ENCODE measurements at regions not wholly inside any gene's neighbourhood (a gene's known extent, or its start where the extent isn't known, plus 50 kb on each side); places are given as distances from the start of the nearest gene placed in this dataset.
"Not testable (repeated sequence)": the region's sequence is repeated elsewhere in the genome, so short reads cannot be mapped to it uniquely, and the experiment has no call there.

- Histone ChIP-seq H3K4me3 (no peak overlapping the region), H3K27ac (no peak overlapping the region)
- no peak for TF ChIP-seq CTCF (IDR thresholded peaks at IDR 0.05)
- no peak for DNase-seq (ENCODE audit: low spot score)
Observed at GRCh38 chr18:64674694-64675093, 525.8 kb upstream of the LINC00305 start.

GRCh38 chr18:64671293-64671692, 522.4 kb upstream of the LINC00305 start:
- DNase-seq (ENCODE audit: low spot score); H3K4me3 ChIP-seq; H3K27ac ChIP-seq: not testable (repeated sequence)

- no peak for TF ChIP-seq CTCF (IDR thresholded peaks at IDR 0.05)
- no peak for DNase-seq (ENCODE audit: low spot score)
- H3K27ac ChIP-seq = no peak overlapping the region
- no peak overlapping the region for H3K4me3 ChIP-seq
Observed at GRCh38 chr18:64668461-64668962, 519.6 kb upstream of the LINC00305 start.

- no peak for TF ChIP-seq CTCF (IDR thresholded peaks at IDR 0.05)
- no peak for DNase-seq (ENCODE audit: low spot score)
- Histone ChIP-seq H3K27ac (no peak overlapping the region), H3K4me3 (no peak overlapping the region)
Observed at GRCh38 chr18:64663086-64663485, 514.2 kb upstream of the LINC00305 start.

- no peak for DNase-seq (ENCODE audit: low spot score)
- H3K4me3 ChIP-seq = no peak overlapping the region
- no peak overlapping the region for H3K27ac ChIP-seq
- TF ChIP-seq CTCF (IDR thresholded peaks at IDR 0.05) = no peak
Observed at GRCh38 chr18:64659196-64659595, 510.3 kb upstream of the LINC00305 start.

- no peak overlapping the region for H3K4me3 ChIP-seq
- no peak for TF ChIP-seq CTCF (IDR thresholded peaks at IDR 0.05)
- DNase-seq (ENCODE audit: low spot score) = no peak
- no peak overlapping the region for H3K27ac ChIP-seq
Observed at GRCh38 chr18:64653068-64653467, 504.2 kb upstream of the LINC00305 start.

GRCh38 chr18:64650068-64650467, 501.2 kb upstream of the LINC00305 start:
- Histone ChIP-seq H3K27ac (no peak overlapping the region), H3K4me3 (no peak overlapping the region)
- no peak for TF ChIP-seq CTCF (IDR thresholded peaks at IDR 0.05)
- DNase-seq (ENCODE audit: low spot score) = no peak

- no peak overlapping the region for H3K27ac ChIP-seq
- H3K4me3 ChIP-seq = no peak overlapping the region
- DNase-seq (ENCODE audit: low spot score) = no peak
- TF ChIP-seq CTCF (IDR thresholded peaks at IDR 0.05) = no peak
Observed at GRCh38 chr18:64645753-64646152, 496.9 kb upstream of the LINC00305 start.

Measured in coronary artery (tissue), 2 donors.